HG02943 (cell line): ENCODE measurements at regions not wholly inside any gene's neighbourhood (a gene's known extent, or its start where the extent isn't known, plus 50 kb on each side); places are given as distances from the start of the nearest gene placed in this dataset.

ENCODE experiments used
- ATAC-seq: cut with Tn5 transposase; IDR thresholded peaks from one replicate; pipeline ENCODE4 v1.9.1; 2021; ENCODE audit warnings: mild to moderate bottlenecking, low read depth, moderate library complexity; ENCODE audit not compliant: unreplicated experiment

GRCh38 chr4:36917413-36917812 is 327.1 kb upstream of the NWD2 start:
- ATAC-seq = no peak

GRCh38 chr4:36919721-36920120 is 324.8 kb upstream of the NWD2 start:
- no peak for ATAC-seq

- ATAC-seq = no peak
Observed at GRCh38 chr4:36921476-36922216, 322.9 kb upstream of the NWD2 start.

- no peak for ATAC-seq
Observed at GRCh38 chr4:36930562-36931111, 313.9 kb upstream of the NWD2 start.

- no peak for ATAC-seq
Observed at GRCh38 chr4:36944232-36944631, 300.3 kb upstream of the NWD2 start.

- no peak for ATAC-seq
Observed at GRCh38 chr4:36961420-36961819, 283.1 kb upstream of the NWD2 start.

GRCh38 chr4:36966756-36967460 is 277.6 kb upstream of the NWD2 start:
- no peak for ATAC-seq

- no peak for ATAC-seq
Observed at GRCh38 chr4:36979533-36979932, 265.0 kb upstream of the NWD2 start.

- no peak for ATAC-seq
Observed at GRCh38 chr4:36990128-36990872, 254.2 kb upstream of the NWD2 start.

GRCh38 chr4:36997727-36998126 is 246.8 kb upstream of the NWD2 start:
- no peak for ATAC-seq

- ATAC-seq = no peak
Observed at GRCh38 chr4:37000281-37000680, 244.3 kb upstream of the NWD2 start.

GRCh38 chr4:37001688-37002436 is 242.7 kb upstream of the NWD2 start:
- no peak for ATAC-seq

GRCh38 chr4:37002625-37003024 is 241.9 kb upstream of the NWD2 start:
- ATAC-seq = no peak

GRCh38 chr4:37008199-37008598 is 236.3 kb upstream of the NWD2 start:
- ATAC-seq = no peak

GRCh38 chr4:37014584-37014983 is 230.0 kb upstream of the NWD2 start:
- no peak for ATAC-seq

GRCh38 chr4:37015391-37015790 is 229.2 kb upstream of the NWD2 start:
- no peak for ATAC-seq

- ATAC-seq = no peak
Observed at GRCh38 chr4:37023504-37023903, 221.0 kb upstream of the NWD2 start.

- no peak for ATAC-seq
Observed at GRCh38 chr4:37023996-37024395, 220.5 kb upstream of the NWD2 start.

- no peak for ATAC-seq
Observed at GRCh38 chr4:37040816-37041215, 203.7 kb upstream of the NWD2 start.

- ATAC-seq = no peak
Observed at GRCh38 chr4:37043342-37043741, 201.2 kb upstream of the NWD2 start.
